Endodermal cell (in vitro differentiated cells): ENCODE measurements at regions not wholly inside any gene's neighbourhood (a gene's known extent, or its start where the extent isn't known, plus 50 kb on each side); places are given as distances from the start of the nearest gene placed in this dataset.

Experiments
- DNase-seq: peaks from one replicate; pipeline ENCODE4 v3.0.0-alpha.2; 2017
- H3K27ac ChIP-seq: 2 replicates; pipeline ENCODE4 v1.5.1; 2013; ENCODE audit warnings: mild to moderate bottlenecking, low read depth, low read length, moderate library complexity
- H3K27me3 ChIP-seq: 2 replicates; pipeline ENCODE4 v1.6.1; 2013; ENCODE audit warnings: mild to moderate bottlenecking, low read length, moderate library complexity; ENCODE audit not compliant: insufficient read depth, control insufficient read depth, poor library complexity, severe bottlenecking
- H3K36me3 ChIP-seq: 2 replicates; pipeline ENCODE4 v1.7.0; 2013; ENCODE audit warnings: mild to moderate bottlenecking, low read length, moderate library complexity; ENCODE audit not compliant: control insufficient read depth, insufficient read depth
- H3K4me1 ChIP-seq: one replicate; pipeline ENCODE4 v1.7.0; 2013; ENCODE audit warnings: low read length; ENCODE audit not compliant: control insufficient read depth, insufficient read depth
- H3K4me3 ChIP-seq: 2 replicates; pipeline ENCODE4 v1.5.1; 2013; ENCODE audit warnings: mild to moderate bottlenecking, low read length, moderate library complexity
- H3K9ac ChIP-seq: 2 replicates; pipeline ENCODE4 v1.6.1; 2013; ENCODE audit warnings: mild to moderate bottlenecking, low read length, moderate library complexity; ENCODE audit not compliant: poor library complexity, severe bottlenecking; ENCODE audit errors: extremely low read depth
- H3K9me3 ChIP-seq: 2 replicates; pipeline ENCODE4 v1.6.1; 2013; ENCODE audit warnings: mild to moderate bottlenecking, low read length, moderate library complexity; ENCODE audit not compliant: control insufficient read depth
- H3K27ac Mint-ChIP-seq: 2 replicates; pipeline ENCODE4 v1.8.0; 2020; ENCODE audit warnings: mixed read lengths
- H3K27me3 Mint-ChIP-seq: 2 replicates; pipeline ENCODE4 v1.8.0; 2021; ENCODE audit warnings: mild to moderate bottlenecking, mixed read lengths; ENCODE audit not compliant: insufficient read depth
- H3K36me3 Mint-ChIP-seq: 2 replicates; pipeline ENCODE4 v1.8.0; 2020; ENCODE audit warnings: low read depth, mixed read lengths
- H3K4me1 Mint-ChIP-seq: 2 replicates; pipeline ENCODE4 v1.8.0; 2020; ENCODE audit warnings: mixed read lengths
- H3K4me3 Mint-ChIP-seq: 2 replicates; pipeline ENCODE4 v1.8.0; 2020; ENCODE audit warnings: mild to moderate bottlenecking, moderate library complexity, mixed read lengths
- H3K9me3 Mint-ChIP-seq: 2 replicates; pipeline ENCODE4 v1.8.0; 2020; ENCODE audit warnings: mild to moderate bottlenecking, mixed read lengths
- WGBS, 2 experiments: methylation state at CpG; one replicate each; pipeline versions ENCODE4 v1.1.5 to v1.1.7; 2013; ENCODE audit warnings: missing lambda C conversion rate in 2 of 2, mixed read lengths in 1 of 2; ENCODE audit not compliant: insufficient coverage in 1 of 2, insufficient read length in 1 of 2; 5-methylcytosine and 5-hydroxymethylcytosine counted together
- TF ChIP-seq, protein P1 (sequence below): fragments of 200-600 bp; sonication (generic); conservative IDR thresholded peaks from 2 replicates; pipeline ENCODE4 v1.5.0; 2021; ENCODE audit warnings: antibody characterized with exemption, mild to moderate bottlenecking

GRCh38 chr16:17817943-17818342 is 347.2 kb upstream of the XYLT1 start:
- H3K27ac ChIP-seq: no peak overlapping the region
- Mint-ChIP-seq H3K4me3 (no peak overlapping the region), H3K27ac (no peak overlapping the region), H3K4me1 (no peaks in the 10 kb centered on the region), H3K36me3 (peaks cover 3% of the 10 kb centered on the region), H3K27me3 (no peaks in the 10 kb centered on the region), H3K9me3 (peaks cover 30% of the 10 kb centered on the region)
- no peaks in the 10 kb centered on the region for H3K27me3 ChIP-seq
- 87 to 91% methylated on average over 2 of the region's 2 CpGs for WGBS, 2 experiments
- H3K36me3 ChIP-seq: no peaks in the 10 kb centered on the region
- H3K4me3 ChIP-seq: no peak overlapping the region
- peaks cover 22% of the 10 kb centered on the region for H3K9me3 ChIP-seq
- TF ChIP-seq, protein P1, sequence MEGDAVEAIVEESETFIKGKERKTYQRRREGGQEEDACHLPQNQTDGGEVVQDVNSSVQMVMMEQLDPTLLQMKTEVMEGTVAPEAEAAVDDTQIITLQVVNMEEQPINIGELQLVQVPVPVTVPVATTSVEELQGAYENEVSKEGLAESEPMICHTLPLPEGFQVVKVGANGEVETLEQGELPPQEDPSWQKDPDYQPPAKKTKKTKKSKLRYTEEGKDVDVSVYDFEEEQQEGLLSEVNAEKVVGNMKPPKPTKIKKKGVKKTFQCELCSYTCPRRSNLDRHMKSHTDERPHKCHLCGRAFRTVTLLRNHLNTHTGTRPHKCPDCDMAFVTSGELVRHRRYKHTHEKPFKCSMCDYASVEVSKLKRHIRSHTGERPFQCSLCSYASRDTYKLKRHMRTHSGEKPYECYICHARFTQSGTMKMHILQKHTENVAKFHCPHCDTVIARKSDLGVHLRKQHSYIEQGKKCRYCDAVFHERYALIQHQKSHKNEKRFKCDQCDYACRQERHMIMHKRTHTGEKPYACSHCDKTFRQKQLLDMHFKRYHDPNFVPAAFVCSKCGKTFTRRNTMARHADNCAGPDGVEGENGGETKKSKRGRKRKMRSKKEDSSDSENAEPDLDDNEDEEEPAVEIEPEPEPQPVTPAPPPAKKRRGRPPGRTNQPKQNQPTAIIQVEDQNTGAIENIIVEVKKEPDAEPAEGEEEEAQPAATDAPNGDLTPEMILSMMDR: no peak
- H3K4me1 ChIP-seq: no peaks in the 10 kb centered on the region
- no peak overlapping the region for H3K9ac ChIP-seq
- no peak for DNase-seq

DNA sequence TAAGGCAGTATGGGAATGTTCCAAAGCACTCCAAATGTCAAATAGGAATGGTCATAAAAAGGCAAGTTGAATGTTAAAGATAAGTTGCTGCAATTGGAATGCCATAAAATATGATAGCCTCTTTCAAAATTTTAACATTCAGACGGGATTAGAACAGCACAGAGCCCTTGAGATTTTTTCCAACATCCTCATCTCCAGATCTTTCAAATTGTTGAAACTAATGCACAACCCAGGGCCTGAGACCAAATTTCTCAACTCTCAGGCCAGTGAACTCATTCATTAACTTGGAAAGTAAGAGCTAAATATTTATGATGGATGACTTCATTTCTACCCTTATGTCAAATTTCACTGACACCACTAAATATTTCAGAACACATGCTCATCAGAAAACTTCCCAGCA is 346.5 kb upstream of the XYLT1 start:
- Histone ChIP-seq H3K9ac (no peak overlapping the region), H3K36me3 (no peaks in the 10 kb centered on the region), H3K27me3 (no peaks in the 10 kb centered on the region), H3K9me3 (peaks cover 22% of the 10 kb centered on the region), H3K4me1 (no peaks in the 10 kb centered on the region), H3K27ac (no peak overlapping the region), H3K4me3 (no peak overlapping the region)
- peaks cover 3% of the 10 kb centered on the region for H3K36me3 Mint-ChIP-seq
- 83 to 88% methylated on average over 1 of the region's 1 CpG for WGBS, 2 experiments
- peaks cover 30% of the 10 kb centered on the region for H3K9me3 Mint-ChIP-seq
- H3K4me3 Mint-ChIP-seq: no peak overlapping the region
- no peak for DNase-seq
- TF ChIP-seq, protein P1: no peak
- no peaks in the 10 kb centered on the region for H3K4me1 Mint-ChIP-seq
- H3K27me3 Mint-ChIP-seq: no peaks in the 10 kb centered on the region
- no peak overlapping the region for H3K27ac Mint-ChIP-seq

- H3K9ac ChIP-seq: no peak overlapping the region
- no peaks in the 10 kb centered on the region for H3K36me3 ChIP-seq
Measured at GRCh38 chr16:17812771-17813170, 342.0 kb upstream of the XYLT1 start.

More at GRCh38 chr16:17812771-17813170, 342.0 kb upstream of the XYLT1 start:
- H3K36me3 Mint-ChIP-seq: peaks cover 3% of the 10 kb centered on the region
- no peaks in the 10 kb centered on the region for H3K27me3 ChIP-seq
- no peak overlapping the region for H3K27ac ChIP-seq
- no peaks in the 10 kb centered on the region for H3K27me3 Mint-ChIP-seq
- no peak overlapping the region for H3K27ac Mint-ChIP-seq
- H3K4me1 Mint-ChIP-seq: no peaks in the 10 kb centered on the region
- no peaks in the 10 kb centered on the region for H3K4me1 ChIP-seq
- H3K4me3 Mint-ChIP-seq: no peak overlapping the region
- DNase-seq: no peak
- peaks cover 32% of the 10 kb centered on the region for H3K9me3 ChIP-seq
- peaks cover 30% of the 10 kb centered on the region for H3K9me3 Mint-ChIP-seq
- H3K4me3 ChIP-seq: no peak overlapping the region
- 94% methylated on average over 1 of the region's 1 CpG; no CpG with 5 or more reads in 1 of the 2 experiments for WGBS, 2 experiments
- TF ChIP-seq, protein P1: no peak
